ENCODE measurements at regions not wholly inside any gene's neighbourhood (a gene's known extent, or its start where the extent isn't known, plus 50 kb on each side); places are given as distances from the start of the nearest gene placed in this dataset.

GRCh38 chr6:108734271-108734922 lies 113.8 kb upstream of the ARMC2 start:
- no peak for DNase-seq

- no peak for DNase-seq
Measured at GRCh38 chr6:108735310-108736001, 112.8 kb upstream of the ARMC2 start.

DNA sequence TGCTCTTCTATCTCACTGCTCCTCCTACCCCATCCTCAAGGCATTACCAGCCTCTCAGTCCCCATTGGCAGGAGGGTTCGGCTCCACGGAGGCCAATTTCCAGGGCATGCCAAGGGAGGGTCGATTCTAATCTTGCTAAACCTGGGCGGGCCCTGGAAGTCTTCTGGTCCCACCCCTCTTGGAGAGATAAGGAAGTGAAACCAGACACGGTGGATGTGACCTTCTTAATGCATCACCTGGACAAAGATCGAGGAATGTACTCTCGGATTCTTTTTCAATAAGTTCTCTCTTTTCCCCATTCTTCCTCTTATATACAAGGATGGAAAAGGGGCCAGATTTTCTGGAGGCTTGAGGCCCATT lies 112.2 kb upstream of the ARMC2 start:
- no peak for DNase-seq

DNA sequence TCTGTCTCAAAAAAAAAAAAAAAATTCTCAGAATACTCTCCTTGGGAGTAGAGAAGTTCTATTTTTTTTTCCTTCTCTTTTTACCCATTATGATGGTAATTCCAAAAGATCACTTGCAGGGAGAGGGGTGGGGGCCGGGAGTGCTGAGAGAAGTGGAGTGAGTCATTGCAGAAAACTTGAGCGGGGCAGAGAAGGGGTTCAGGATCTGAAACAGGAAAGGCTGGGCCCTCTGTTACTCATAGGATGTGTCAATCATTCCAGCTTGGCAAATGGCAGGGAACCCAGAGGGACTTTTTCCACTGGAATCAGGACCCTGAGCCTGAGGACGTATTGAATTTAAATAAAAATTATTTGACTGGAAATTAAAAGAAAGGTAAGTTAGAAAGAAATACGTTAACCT lies 111.4 kb upstream of the ARMC2 start:
- no peak for DNase-seq

GRCh38 chr6:108737594-108738546 lies 110.4 kb upstream of the ARMC2 start:
- DNase-seq: no peak

DNA sequence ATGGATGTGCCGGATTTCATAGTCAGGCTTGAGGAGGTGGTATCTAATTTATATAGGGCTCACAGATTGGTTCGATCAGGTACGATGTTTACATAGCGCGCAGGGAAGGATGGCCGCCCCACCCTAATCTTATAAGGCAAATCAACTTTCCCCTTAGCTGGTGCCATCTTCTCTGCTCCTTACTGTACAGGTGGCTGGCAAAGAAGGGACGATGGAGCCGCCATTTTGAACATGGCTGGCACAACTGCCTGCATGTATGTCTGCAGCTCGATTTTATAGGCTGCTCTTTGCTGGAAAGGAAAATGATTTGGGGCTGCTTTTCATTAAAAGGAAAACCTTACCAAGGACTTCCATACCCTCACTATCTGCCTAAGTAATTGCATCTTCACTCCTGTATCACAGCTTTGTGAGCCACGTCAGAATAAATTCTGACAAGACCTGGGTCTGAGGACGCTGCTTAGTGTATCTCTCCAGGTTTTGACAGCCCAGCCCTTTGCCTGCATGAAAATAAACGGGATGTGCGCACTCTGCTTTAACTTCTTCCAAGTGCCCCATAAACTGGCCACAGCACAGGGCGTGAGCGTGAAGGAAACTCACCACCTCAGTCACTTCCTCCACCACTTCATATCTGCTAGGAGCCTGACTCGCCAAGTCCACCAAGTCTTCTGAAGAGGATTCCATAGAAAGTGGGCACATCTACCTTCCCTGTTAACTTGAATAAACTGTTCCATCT lies 109.4 kb upstream of the ARMC2 start:
- DNase-seq: no peak

GRCh38 chr6:108739496-108740330 lies 108.5 kb upstream of the ARMC2 start:
- no peak for DNase-seq

DNA sequence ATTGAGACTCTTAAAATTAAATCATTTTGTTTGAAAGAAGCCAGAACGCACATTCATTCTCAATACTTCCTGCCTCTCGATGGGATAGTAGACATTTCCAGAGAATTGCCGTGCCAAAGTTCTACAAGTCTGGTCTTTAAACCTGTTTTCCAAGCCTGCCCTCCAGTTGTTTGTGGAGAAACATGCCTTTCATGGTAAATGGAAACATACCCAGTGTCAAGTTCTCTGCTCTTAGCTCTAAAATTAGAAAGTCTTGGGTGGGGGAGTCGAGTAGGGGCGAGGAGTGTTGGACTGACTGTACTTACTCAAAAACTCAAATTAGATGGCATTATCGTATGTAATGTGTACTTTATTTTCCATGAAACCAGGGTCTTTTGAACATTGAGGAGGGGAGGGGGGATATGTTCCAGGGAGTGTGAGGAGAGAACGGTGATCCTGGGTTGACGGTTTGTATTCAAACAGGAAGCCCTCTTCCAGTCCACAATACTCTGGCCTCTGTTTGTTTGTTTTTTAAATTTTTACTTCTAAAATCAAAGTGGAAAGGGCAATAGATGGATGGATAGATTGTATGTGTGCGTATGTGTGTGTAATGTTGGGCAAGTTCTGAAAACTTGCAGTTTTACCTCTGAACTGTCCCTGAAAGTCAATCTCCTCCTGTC lies 106.8 kb upstream of the ARMC2 start:
- DNase-seq: no peak

DNA sequence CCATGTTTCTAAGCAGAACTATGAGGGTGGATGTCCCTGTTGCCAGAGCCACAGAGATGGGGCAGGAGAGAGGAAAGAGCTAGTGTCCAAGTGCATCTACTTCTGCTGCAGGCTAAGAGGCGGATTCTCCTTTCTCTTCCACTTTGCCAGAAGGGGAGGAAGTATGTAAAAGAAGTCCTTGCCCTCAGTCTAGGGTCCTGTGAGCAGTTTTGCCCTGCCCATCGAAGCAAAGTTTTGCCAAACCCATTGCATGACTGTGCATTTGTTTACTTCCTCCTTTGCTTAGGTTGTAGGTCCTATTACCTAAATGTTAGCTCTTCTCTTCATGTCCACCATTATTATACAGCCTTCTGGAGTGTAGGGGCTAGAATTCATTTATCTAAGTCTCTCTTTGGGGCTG lies 106.2 kb upstream of the ARMC2 start:
- DNase-seq: no peak

- DNase-seq: no peak
Measured at GRCh38 chr6:108744244-108744972, 103.8 kb upstream of the ARMC2 start.

DNA sequence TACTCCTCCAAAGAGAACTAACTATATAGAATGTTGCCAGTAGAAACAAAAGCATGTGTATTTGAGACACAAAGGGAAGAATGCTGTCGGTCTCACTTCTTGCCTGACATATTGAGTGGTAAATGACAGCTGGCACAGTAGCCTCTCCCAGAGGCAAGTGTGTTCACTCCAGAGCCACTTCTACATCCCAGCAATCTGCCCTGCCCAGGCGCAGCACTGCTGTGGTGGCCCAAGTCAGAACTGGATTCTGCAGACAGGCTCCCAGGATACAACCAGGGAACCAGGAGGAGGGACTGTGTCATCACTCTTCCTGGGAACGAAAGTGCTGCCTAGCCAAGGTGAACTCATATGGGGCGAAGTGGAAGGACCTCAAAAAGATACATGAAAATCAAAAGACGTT lies 103.2 kb upstream of the ARMC2 start:
- no peak for DNase-seq

DNA sequence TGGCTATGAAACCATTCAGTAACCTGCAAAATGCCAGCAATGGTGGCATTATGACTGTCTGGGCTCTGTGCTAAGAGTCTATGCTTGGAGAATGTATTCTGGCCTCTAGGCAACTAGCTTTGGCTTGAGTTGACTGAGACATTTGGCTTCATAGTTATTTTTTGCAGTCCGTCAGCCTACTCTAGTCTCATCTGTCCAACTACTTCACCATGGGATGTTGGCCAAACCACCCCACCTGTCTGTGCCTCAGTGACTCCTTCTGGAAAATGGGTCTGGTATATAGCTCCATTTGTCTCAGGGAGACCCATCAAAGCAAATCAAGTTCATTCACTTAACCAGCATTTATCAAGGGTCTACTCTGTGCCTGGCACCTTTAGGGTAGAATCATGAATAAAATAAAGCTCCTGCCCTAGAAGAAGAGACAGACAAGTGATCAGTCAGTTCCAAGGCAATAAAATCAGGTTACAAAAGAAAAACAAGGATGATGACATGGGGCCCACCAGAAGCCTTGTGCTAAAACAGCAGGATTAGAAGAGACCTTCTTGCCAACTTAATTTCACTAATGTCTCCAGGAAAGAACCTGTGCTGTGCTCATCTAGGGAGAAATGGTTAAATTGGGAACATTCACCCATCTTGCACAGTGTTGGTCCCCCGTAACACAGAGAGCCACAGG lies 102.4 kb upstream of the ARMC2 start:
- DNase-seq: no peak

DNA sequence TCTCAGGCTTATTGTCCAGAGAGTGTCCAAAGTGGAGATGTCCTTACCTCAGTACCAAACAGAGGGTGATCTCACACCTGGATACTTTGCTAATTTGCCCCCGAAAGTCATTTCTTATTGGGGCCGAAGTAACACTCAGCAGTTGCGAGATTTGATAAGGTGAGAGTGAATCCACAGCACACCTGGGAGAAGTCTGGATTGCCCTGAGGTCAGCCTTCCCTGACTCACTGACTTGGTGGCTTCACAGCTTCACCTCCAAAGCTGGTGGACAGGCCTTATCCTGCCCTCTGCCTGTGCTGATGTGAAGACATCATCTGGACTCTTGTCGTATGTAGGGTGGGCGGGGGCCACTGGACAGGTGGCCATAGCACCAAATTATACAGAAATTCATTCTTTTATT lies 101.9 kb upstream of the ARMC2 start:
- DNase-seq: no peak

- DNase-seq: no peak
Measured at GRCh38 chr6:108746836-108747575, 101.2 kb upstream of the ARMC2 start.

DNA sequence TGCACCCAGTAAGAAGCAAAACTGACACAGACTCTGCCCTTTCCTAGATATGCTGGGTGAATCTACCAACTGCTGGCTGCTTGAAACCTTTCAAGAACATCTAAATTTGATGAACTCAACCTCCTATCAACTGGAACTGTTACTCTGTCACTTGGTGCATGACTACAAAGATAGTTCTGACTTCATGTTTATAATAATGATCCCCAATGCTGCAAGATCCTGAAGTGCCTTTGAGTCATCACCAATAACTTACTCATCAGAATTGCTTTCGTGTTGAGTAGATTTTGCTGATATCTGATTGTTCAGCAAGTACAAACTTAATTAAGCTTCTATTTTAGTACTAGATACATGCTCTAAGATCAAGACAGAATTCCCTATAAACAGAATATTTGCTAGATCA lies 100.2 kb upstream of the ARMC2 start:
- DNase-seq: no peak

GRCh38 chr6:108748959-108749358 lies 99.3 kb upstream of the ARMC2 start:
- DNase-seq: no peak

DNA sequence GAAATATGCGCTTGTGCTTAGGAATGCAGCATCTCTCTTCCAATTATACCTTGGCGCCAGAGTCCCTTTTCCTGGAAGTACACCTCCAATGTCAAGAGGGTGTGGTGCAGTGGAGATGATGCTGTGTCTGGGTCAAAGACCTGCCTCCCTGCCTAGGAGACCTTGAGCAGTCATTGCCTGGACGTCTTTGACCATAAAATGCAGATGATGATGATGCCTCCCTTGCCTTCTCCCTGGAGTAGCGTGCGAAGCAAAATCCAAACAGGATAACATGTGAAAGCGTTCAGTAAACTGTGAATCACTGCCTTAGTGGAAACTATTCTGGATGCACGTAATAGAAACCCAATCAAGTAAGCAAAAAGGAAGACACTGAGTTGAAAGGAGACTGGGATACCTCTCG lies 97.4 kb upstream of the ARMC2 start:
- no peak for DNase-seq

DNA sequence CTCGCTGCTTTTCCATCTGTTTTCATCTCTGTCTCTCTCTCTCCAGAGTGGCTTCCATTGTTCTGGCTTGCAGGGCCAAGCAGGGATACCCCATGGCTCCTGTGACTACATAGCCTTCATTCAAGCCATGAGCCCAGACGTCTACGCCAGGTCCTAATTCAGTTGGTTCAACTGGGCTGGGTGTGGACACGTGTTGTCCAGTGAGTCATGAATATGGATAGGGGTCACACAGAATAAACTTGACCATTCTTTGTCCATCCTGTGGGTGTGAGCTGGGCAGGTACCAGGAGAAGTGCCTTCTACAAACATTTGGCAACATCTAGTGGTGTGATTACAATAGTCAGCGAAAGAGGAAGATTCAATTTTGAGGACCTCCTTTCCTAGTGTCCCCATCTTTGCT lies 96.9 kb upstream of the ARMC2 start:
- DNase-seq: no peak

Measured in NCI-H2029 (cell line).